ENCODE measurements at regions not wholly inside any gene's neighbourhood (a gene's known extent, or its start where the extent isn't known, plus 50 kb on each side); places are given as distances from the start of the nearest gene placed in this dataset.

DNA sequence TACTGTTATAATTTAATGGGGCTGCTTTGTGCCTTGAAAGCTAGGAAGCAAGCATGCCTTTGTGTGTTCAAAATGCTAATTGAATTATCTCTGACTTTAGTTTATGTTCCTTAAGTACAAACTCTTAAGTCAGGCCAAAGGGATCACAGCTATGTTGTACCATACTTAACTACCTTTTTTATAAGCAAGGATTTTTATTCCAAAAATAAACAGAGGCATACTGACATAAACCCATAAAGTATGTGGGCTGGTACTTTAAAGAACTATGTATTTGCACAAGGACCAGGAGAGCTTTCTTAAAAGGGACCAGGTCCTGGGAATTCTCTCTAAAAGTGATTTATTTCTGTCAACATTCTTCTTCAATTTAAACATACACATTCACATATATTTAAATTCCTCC lies 57.8 kb upstream of the HCCS start:
- TF ChIP-seq, protein P1, sequence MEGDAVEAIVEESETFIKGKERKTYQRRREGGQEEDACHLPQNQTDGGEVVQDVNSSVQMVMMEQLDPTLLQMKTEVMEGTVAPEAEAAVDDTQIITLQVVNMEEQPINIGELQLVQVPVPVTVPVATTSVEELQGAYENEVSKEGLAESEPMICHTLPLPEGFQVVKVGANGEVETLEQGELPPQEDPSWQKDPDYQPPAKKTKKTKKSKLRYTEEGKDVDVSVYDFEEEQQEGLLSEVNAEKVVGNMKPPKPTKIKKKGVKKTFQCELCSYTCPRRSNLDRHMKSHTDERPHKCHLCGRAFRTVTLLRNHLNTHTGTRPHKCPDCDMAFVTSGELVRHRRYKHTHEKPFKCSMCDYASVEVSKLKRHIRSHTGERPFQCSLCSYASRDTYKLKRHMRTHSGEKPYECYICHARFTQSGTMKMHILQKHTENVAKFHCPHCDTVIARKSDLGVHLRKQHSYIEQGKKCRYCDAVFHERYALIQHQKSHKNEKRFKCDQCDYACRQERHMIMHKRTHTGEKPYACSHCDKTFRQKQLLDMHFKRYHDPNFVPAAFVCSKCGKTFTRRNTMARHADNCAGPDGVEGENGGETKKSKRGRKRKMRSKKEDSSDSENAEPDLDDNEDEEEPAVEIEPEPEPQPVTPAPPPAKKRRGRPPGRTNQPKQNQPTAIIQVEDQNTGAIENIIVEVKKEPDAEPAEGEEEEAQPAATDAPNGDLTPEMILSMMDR (IDR thresholded peaks at IDR 0.05; ENCODE audit: insufficient read depth, low read depth, low read length), result no peak
- peak; percentile 20 for DNase-seq (ENCODE audit: low read depth)
- no peak overlapping the region for H3K4me3 ChIP-seq (ENCODE audit: low read depth, low read length)

GRCh38 chrX:11056322-11057176 lies 54.6 kb upstream of the HCCS start:
- TF ChIP-seq, protein P1 (IDR thresholded peaks at IDR 0.05; ENCODE audit: insufficient read depth, low read depth, low read length), result no peak
- no peak for DNase-seq (ENCODE audit: low read depth)
- no peak overlapping the region for H3K4me3 ChIP-seq (ENCODE audit: low read depth, low read length)

GRCh38 chrX:11059933-11060332 lies 51.2 kb upstream of the HCCS start:
- no peak overlapping the region for H3K4me3 ChIP-seq (ENCODE audit: low read depth, low read length)
- no peak for DNase-seq (ENCODE audit: low read depth)
- TF ChIP-seq, protein P1 (IDR thresholded peaks at IDR 0.05; ENCODE audit: insufficient read depth, low read depth, low read length), result no peak
